CD4-positive, alpha-beta T cell treated with Interleukin-1 beta for 1 hour (primary cell): ENCODE measurements at regions not wholly inside any gene's neighbourhood (a gene's known extent, or its start where the extent isn't known, plus 50 kb on each side); places are given as distances from the start of the nearest gene placed in this dataset.

ENCODE experiments used
- DNase-seq, 2 donors: peaks; one replicate each; pipeline ENCODE4 v3.0.0-alpha.2; 2020 to 2022

- no peak for DNase-seq
Measured at GRCh38 chr7:32140210-32140939, 70.2 kb upstream of the PDE1C start.

DNA sequence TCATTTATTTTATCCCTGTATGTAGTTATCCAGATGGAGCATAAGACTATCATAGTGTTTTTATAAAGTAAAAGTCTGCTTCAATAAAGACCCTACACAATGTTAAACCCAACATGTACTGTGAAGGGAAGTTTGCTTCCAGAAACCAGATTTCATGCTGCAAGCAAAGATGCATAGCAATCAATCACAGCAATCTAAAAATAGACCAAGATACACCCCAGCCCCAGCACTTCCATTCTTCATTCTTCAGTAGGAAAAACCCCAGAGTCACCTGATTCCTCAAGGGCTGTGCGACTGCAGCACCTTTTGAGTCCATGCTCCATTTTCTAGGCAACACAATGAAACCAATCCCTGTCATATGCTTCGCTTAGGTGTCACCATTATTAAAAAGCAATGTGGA is 66.9 kb upstream of the PDE1C start:
- no peak for DNase-seq

- no peak for DNase-seq
Measured at GRCh38 chr7:32131091-32131490, 60.9 kb upstream of the PDE1C start.

DNA sequence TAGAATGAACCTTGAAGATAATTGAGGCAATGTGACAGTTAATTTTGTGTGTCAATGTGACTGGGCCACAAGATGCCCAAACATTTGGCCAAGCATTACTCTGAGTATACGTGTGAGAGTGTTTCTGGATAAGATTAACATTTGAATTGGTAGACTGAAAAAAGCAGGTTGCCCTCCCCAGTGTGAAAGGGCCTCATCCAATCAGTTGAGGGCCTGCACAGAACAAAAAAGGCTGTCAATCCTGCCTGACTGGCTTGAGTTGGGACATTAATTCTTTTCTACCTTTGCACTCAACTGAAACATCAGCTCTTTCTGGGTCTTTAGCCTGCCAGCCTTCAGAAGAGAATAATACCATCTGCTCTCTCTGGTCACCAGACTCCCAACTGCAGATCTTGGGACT is 56.6 kb upstream of the PDE1C start:
- DNase-seq: no peak
